ENCODE measurements at regions not wholly inside any gene's neighbourhood (a gene's known extent, or its start where the extent isn't known, plus 50 kb on each side); places are given as distances from the start of the nearest gene placed in this dataset.

GRCh38 chr15:96107916-96108315, 222.6 kb upstream of the NR2F2 start (continued):
- TF ChIP-seq CHD7 (IDR thresholded peaks at IDR 0.05; ENCODE audit: insufficient replicate concordance, low read length) (no peak), RNF2 (IDR thresholded peaks at IDR 0.05; ENCODE audit: borderline replicate concordance, low read depth, low read length, missing control alignments, poor library complexity, severe bottlenecking) (no peak), ZNF274 (IDR thresholded peaks at IDR 0.05; ENCODE audit: borderline replicate concordance, extremely low read depth, low read length) (no peak), NANOG (IDR thresholded peaks at IDR 0.05; ENCODE audit: insufficient read depth, low read depth, low read length, poor library complexity, severe bottlenecking) (no peak), CTCF (IDR thresholded peaks at IDR 0.05; ENCODE audit: control extremely low read depth in 1 of 3, insufficient read depth in 1 of 3, low read depth in 1 of 3, low read length in 3 of 3) (no peak), SP1 (IDR thresholded peaks at IDR 0.05; ENCODE audit: low read depth, low read length) (no peak), BCL11A (IDR thresholded peaks at IDR 0.05; ENCODE audit: low read depth in 2 of 2, low read length in 2 of 2) (no peak)

Data from H1 (cell line).